K562 (cell line): ENCODE measurements at regions not wholly inside any gene's neighbourhood (a gene's known extent, or its start where the extent isn't known, plus 50 kb on each side); places are given as distances from the start of the nearest gene placed in this dataset.

ENCODE experiments used
- ATAC-seq: fragments of 200-7000 bp; cut with Tn5 transposase; 3 replicates; pipeline ENCODE4 v1.9.1; 2020; ENCODE audit warnings: moderate library complexity
- BruUV-seq: library from RNA; stranded (reverse); fragments of 400-500 nt; replicated peaks from 2 replicates; lab custom pipeline; 2021; lab: Mats Ljungman, UMichigan
- CTCF ChIA-PET: fragments of 300-600 bp; formaldehyde crosslinking; extraction: SDS; loops from one replicate; lab custom pipeline; 2021; ENCODE audit warnings: low intra/inter-chr PET ratio; lab: Yijun Ruan, JAX
- POLR2A ChIA-PET: fragments of 300-600, 350-650 bp; sonication (Branson Sonifier 250); formaldehyde crosslinking; extraction: SDS; loops from one replicate; lab custom pipeline; 2021; ENCODE audit warnings: antibody characterized with exemption, inconsistent platforms; lab: Yijun Ruan, JAX
- DNase-seq, 4 experiments: peaks; one replicate each; pipeline versions ENCODE4 v3.0.0 to v3.0.0-alpha.2; 2011 to 2018; ENCODE audit warnings: low spot score in 3 of 4, mixed read lengths in 3 of 4; ENCODE audit errors: extremely low read depth in 1 of 4
- FAIRE-seq: peaks from 2 replicates; lab custom pipeline; 2011; peaks lifted over from hg19 to GRCh38; lab: Jason Lieb, UNC
- H2AFZ ChIP-seq: 2 replicates; pipeline ENCODE4 v1.6.0; 2011; ENCODE audit warnings: low read depth, low read length, control low read depth, inconsistent platforms
- H3K27ac ChIP-seq: fragments of 200-600 bp; 3 replicates; pipeline ENCODE4 v1.8.0; 2011; ENCODE audit warnings: low read depth, mild to moderate bottlenecking, control low read depth, inconsistent platforms, low read length, moderate library complexity, mixed read lengths; ENCODE audit errors: extremely low read depth
- H3K27me3 ChIP-seq, 2 experiments: fragments of 300-600 bp in 1 of 2; 2 replicates in 1 of 2; 3 replicates in 1 of 2; pipeline versions ENCODE4 v1.6.0 to v1.8.0; 2011; ENCODE audit warnings: inconsistent platforms in 2 of 2, low read length in 2 of 2, mild to moderate bottlenecking in 1 of 2, mixed read lengths in 1 of 2, moderate library complexity in 1 of 2; ENCODE audit not compliant: control insufficient read depth in 2 of 2, insufficient read depth in 2 of 2
- H3K36me3 ChIP-seq: fragments of 300-600 bp; 3 replicates; pipeline ENCODE4 v1.8.0; 2011; ENCODE audit warnings: mild to moderate bottlenecking, low read length, inconsistent platforms; ENCODE audit not compliant: control insufficient read depth, insufficient read depth
- H3K4me1 ChIP-seq, 2 experiments: fragments of 200-600 bp in 1 of 2; replicated peaks in 1 of 2; 2 replicates in 1 of 2; 3 replicates in 1 of 2; pipeline versions ENCODE4 v1.5.1 to v1.8.0; 2011; ENCODE audit warnings: inconsistent platforms in 2 of 2, low read length in 2 of 2, mild to moderate bottlenecking in 1 of 2, mixed read lengths in 1 of 2, moderate library complexity in 1 of 2; ENCODE audit not compliant: control insufficient read depth in 2 of 2, insufficient read depth in 2 of 2
- H3K4me2 ChIP-seq: 2 replicates; pipeline ENCODE4 v1.6.1; 2011; ENCODE audit warnings: low read length, control low read depth, inconsistent platforms, mixed read lengths; ENCODE audit not compliant: insufficient read depth
- H3K4me3 ChIP-seq: fragments of 200-600 bp; sonication (generic), shearing (Covaris generic); 2 replicates; pipeline ENCODE4 v1.5.1; 2016; ENCODE audit warnings: control low read depth, inconsistent platforms
- H3K79me2 ChIP-seq: fragments of 200-600 bp; 3 replicates; pipeline ENCODE4 v1.8.0; 2011; ENCODE audit warnings: low read length, inconsistent platforms; ENCODE audit not compliant: control insufficient read depth, insufficient read depth
- H3K9ac ChIP-seq, 2 experiments: 2 replicates each; pipeline versions ENCODE4 v1.6.0 to v1.6.1; 2011; ENCODE audit warnings: low read depth in 2 of 2, low read length in 2 of 2, control low read depth in 1 of 2, inconsistent platforms in 1 of 2, mild to moderate bottlenecking in 1 of 2, mixed read lengths in 1 of 2; ENCODE audit not compliant: insufficient read depth in 1 of 2
- H3K9me1 ChIP-seq: one replicate; pipeline ENCODE4 v1.6.0; 2011; ENCODE audit warnings: inconsistent platforms, mild to moderate bottlenecking, low read length, moderate library complexity; ENCODE audit not compliant: control insufficient read depth, insufficient read depth
- H3K9me3 ChIP-seq: replicated peaks from 2 replicates; pipeline ENCODE4 v1.5.1; 2011; ENCODE audit warnings: low read depth, low read length, inconsistent platforms; ENCODE audit not compliant: control insufficient read depth, insufficient read depth
- H4K20me1 ChIP-seq: replicated peaks from 2 replicates; pipeline ENCODE4 v1.6.1; 2011; ENCODE audit warnings: low read length, inconsistent platforms, mixed read lengths; ENCODE audit not compliant: control insufficient read depth, insufficient read depth
- ERF ChIP-seq: fragments of 450-650 bp; formaldehyde crosslinking; IDR thresholded peaks from 2 replicates; pipeline ENCODE4 v1.4.0; 2020; ENCODE audit warnings: mild to moderate bottlenecking, mixed read lengths
- MBD1 ChIP-seq: fragments of 250-450 bp; sonication (Bioruptor Pico); IDR thresholded peaks from 2 replicates; pipeline ENCODE4 v1.8.0; 2022; ENCODE audit warnings: inconsistent platforms
- MTF1 ChIP-seq: fragments of 250-450 bp; sonication (Bioruptor Pico); IDR thresholded peaks from 2 replicates; pipeline ENCODE4 v1.9.0; 2021; ENCODE audit warnings: moderate library complexity, mild to moderate bottlenecking, inconsistent platforms, borderline replicate concordance
- POLR2H ChIP-seq: IDR thresholded peaks from 2 replicates; pipeline ENCODE4 v1.6.1; 2016; ENCODE audit warnings: missing genetic modification characterization, low read depth, mild to moderate bottlenecking, control low read depth, missing compliant biosample characterization, moderate library complexity
- SMAD1 ChIP-seq: fragments of 150-350 bp; IDR thresholded peaks from 2 replicates; pipeline ENCODE4 v1.6.1; 2014; ENCODE audit warnings: low read length, low read depth; ENCODE audit not compliant: partially characterized antibody
- SMARCE1 ChIP-seq: fragments of 450-650 bp; IDR thresholded peaks from 2 replicates; pipeline ENCODE4 v1.7.1; 2016; ENCODE audit warnings: mild to moderate bottlenecking
- TAL1 ChIP-seq: fragments of 450-650 bp; IDR thresholded peaks from 2 replicates; pipeline ENCODE4 v1.6.1; 2016; ENCODE audit warnings: mild to moderate bottlenecking
- XRCC4 ChIP-seq: IDR thresholded peaks from one replicate; pipeline ENCODE4 v1.6.1; 2011; ENCODE audit not compliant: insufficient read depth, insufficient read length; ENCODE audit errors: extremely low read depth
- ZBTB5 ChIP-seq: fragments of 450-650 bp; IDR thresholded peaks from 2 replicates; pipeline ENCODE4 v1.6.1; 2017; ENCODE audit warnings: antibody characterized with exemption
- WGBS: fragments of 100-300 bp; shearing (Covaris generic); methylation state at CpG from one replicate; pipeline ENCODE4 v1.1.6; 2016; ENCODE audit warnings: low coverage, mixed read lengths; ENCODE audit not compliant: insufficient coverage; ENCODE audit errors: missing lambda C conversion rate; 5-methylcytosine and 5-hydroxymethylcytosine counted together
- in situ Hi-C: fragments of 300-500 bp; cut with MboI; formaldehyde crosslinking; loops from 4 replicates; pipeline ENCODE4 v1.15.0; 2018; ENCODE audit warnings: inconsistent platforms, mixed read lengths
- intact Hi-C: fragments of 100-400 bp; cut with micrococcal nuclease; formaldehyde crosslinking; loops from 2 replicates; pipeline ENCODE4 v1.14.2; 2022
- TF ChIP-seq, protein P1 (sequence below): fragments of 250-450 bp; sonication (Bioruptor Pico); IDR thresholded peaks from 2 replicates; pipeline ENCODE4 v1.8.0; 2021; ENCODE audit warnings: moderate library complexity, mild to moderate bottlenecking, inconsistent platforms

DNA sequence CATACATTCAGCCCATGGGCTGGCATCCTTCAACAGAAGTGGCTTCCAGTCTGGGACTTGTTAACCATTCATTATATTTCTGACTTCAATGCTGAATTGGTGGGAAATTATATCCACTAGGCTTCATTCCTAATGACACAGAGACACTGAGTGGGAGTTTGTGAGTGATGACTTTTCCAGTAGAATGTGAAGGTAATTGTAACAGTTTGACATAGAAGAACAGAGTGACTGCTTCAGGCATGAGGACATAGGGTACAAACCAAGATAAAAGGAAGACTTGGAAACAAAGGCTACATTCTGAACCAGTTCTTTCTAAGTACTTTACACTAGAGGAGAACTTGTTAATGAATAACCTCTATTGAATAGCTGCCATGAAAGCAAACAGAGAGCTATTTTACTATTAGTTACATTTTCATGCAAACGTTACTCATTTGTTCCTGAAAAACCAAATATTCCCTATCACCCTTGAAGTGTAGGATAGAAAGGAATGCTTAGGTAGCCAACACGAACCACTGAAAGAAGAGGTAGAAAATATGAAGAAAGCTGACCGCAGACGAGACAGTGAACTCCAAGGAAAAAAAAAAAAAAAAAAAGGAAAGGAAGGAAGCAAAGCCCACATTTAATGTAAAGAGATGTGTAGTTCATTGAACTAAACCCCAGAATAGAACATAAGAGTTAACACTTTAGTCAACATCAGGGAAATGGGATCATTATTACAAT, 237.0 kb upstream of the SEMA3C start:
- H3K79me2 ChIP-seq, result no peaks in the 10 kb centered on the region
- in situ Hi-C loops, result no loop called here
- peak overlapping the region; percentile 20; the same call in 1 of the 2 replicates for H2AFZ ChIP-seq
- H3K4me3 ChIP-seq, result no peak overlapping the region
- H3K36me3 ChIP-seq, result no peaks in the 10 kb centered on the region
- no peak overlapping the region for H3K9ac ChIP-seq
- no peaks in the 10 kb centered on the region for H3K27me3 ChIP-seq
- H3K4me1 ChIP-seq, result peaks cover 0 to 2% of the 10 kb centered on the region in 2 experiments; a peak in 1 of 5 replicates
- POLR2A ChIA-PET, result no interaction called here
- no peaks in the 10 kb centered on the region for H4K20me1 ChIP-seq
- CTCF ChIA-PET, result no interaction called here
- FAIRE-seq (no peak), ATAC-seq (no peak), DNase-seq (no peak)
- intact Hi-C loops, result no loop called here
- H3K27ac ChIP-seq, result no peak overlapping the region
- no peaks in the 10 kb centered on the region for H3K9me1 ChIP-seq
- no peaks in the 10 kb centered on the region for H3K9me3 ChIP-seq
- 11% methylated on average over 2 of the region's 4 CpGs for WGBS
- TF ChIP-seq TAL1, result no peak
- H3K4me2 ChIP-seq, result no peak overlapping the region
- BruUV-seq, result no TSS peak

DNA sequence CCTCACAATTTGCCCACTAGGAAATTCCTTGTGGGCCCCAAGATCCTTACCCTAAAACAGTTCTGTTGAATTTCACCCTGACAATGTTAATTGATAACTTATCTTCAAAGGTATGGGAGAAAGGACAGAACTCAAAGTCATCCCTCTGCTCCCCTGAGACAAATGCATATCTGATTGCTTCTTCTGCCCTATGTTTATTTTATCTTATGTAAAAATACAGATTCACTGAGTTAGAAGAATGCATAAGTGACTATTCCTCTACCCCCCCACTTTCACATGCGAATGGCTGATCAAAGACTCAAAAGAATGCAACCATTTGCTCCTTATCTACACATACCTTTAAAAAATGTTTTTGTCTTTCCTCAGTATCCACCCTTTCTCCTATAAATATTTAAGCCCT, 235.7 kb upstream of the SEMA3C start:
- Histone ChIP-seq H3K27ac (no peak overlapping the region), H3K9me1 (no peaks in the 10 kb centered on the region), H4K20me1 (no peaks in the 10 kb centered on the region), H3K4me2 (no peak overlapping the region), H3K4me3 (no peak overlapping the region), H2AFZ (no peak overlapping the region), H3K9me3 (no peaks in the 10 kb centered on the region), H3K27me3 (no peaks in the 10 kb centered on the region), H3K79me2 (no peaks in the 10 kb centered on the region), H3K36me3 (no peaks in the 10 kb centered on the region), H3K4me1 (peaks cover 0 to 2% of the 10 kb centered on the region in 2 experiments; a peak in 1 of 5 replicates), H3K9ac (no peak overlapping the region)
- FAIRE-seq (no peak), DNase-seq (no peak), ATAC-seq (no peak)
- intact Hi-C loops, result no loop called here
- CTCF ChIA-PET, result no interaction called here
- POLR2A ChIA-PET, result no interaction called here
- in situ Hi-C loops, result no loop called here
- BruUV-seq, result no TSS peak
- 16% methylated on average over 1 of the region's 1 CpG for WGBS
- TF ChIP-seq ZBTB5 (no peak), POLR2H (tag) (no peak), ERF (no peak), MTF1 (CRISPR knock-in tag) (no peak), SMARCE1 (no peak), SMAD1 (no peak), XRCC4 (no peak), MBD1 (CRISPR knock-in tag) (no peak)
- TF ChIP-seq, protein P1, sequence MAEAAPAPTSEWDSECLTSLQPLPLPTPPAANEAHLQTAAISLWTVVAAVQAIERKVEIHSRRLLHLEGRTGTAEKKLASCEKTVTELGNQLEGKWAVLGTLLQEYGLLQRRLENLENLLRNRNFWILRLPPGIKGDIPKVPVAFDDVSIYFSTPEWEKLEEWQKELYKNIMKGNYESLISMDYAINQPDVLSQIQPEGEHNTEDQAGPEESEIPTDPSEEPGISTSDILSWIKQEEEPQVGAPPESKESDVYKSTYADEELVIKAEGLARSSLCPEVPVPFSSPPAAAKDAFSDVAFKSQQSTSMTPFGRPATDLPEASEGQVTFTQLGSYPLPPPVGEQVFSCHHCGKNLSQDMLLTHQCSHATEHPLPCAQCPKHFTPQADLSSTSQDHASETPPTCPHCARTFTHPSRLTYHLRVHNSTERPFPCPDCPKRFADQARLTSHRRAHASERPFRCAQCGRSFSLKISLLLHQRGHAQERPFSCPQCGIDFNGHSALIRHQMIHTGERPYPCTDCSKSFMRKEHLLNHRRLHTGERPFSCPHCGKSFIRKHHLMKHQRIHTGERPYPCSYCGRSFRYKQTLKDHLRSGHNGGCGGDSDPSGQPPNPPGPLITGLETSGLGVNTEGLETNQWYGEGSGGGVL, result no peak
